Ecto neural progenitor cell (in vitro differentiated cells): ENCODE measurements at regions not wholly inside any gene's neighbourhood (a gene's known extent, or its start where the extent isn't known, plus 50 kb on each side); places are given as distances from the start of the nearest gene placed in this dataset.
"Not testable (repeated sequence)": the region's sequence is repeated elsewhere in the genome, so short reads cannot be mapped to it uniquely, and the experiment has no call there.

Experiments
- DNase-seq: peaks from one replicate; pipeline ENCODE4 v3.0.0-alpha.2; 2018; ENCODE audit warnings: low spot score

- no peak for DNase-seq
These were observed 1045.0 kb upstream of the DDX18 start for GRCh38 chr2:116769514-116769913.

GRCh38 chr2:116776556-116776955 lies 1037.9 kb upstream of the DDX18 start:
- no peak for DNase-seq

DNA sequence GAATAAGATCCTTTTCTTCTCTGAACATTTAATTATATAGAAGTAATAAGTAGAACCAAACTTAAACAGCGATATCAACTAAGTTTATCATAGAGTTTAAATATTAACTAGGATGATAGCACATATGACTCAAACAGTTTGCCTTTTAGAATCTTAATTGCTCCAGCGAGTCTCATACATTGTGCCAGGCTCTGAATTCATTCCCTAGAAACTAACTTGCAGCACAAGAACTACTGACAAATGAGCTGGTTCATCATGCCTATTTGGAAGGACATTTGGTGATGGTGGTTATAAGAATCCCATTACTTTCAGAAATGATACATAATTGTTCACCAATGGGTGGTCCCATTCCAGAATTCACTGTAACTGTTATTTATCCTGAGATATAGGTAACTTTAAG lies 1026.6 kb upstream of the DDX18 start:
- DNase-seq: no peak

DNA sequence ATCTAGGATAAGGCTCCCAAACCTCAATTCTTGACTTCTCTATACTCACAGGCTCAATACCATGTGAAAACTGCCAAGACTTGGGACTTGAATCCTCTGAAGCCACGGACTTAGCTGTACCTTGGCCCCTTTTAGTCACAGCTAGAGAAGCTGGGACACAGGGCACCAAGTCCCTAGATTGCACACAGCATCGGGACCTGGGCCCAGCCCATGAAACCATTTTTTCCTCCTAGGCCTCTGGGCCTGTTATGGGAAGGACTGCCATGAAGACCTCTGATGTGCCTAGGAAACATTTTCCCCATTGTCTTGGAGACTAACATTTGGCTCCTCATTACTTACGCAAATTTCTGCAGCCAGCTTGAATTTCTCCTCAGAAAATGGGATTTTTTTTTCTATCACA lies 1011.8 kb upstream of the DDX18 start:
- DNase-seq: no peak

DNA sequence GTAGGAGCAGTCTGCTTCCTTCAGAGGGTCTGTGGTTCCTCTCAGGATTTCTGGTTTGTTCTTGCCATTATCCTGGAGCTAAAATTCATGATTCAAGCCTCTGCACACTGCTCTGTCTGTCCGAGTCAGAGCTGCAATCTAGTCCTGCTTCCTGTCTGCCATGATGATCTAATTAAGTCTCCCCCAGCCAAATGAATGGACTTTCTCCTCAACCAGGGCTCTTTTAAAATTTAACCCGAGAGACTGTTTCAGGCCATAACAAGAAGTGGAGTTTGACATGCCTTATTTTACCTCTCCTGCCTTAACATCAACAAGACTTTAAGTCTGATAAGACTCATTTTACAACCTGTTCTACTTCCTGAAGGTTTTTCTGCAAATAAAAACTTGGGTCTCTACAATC lies 1009.6 kb upstream of the DDX18 start:
- DNase-seq: no peak

- DNase-seq: not testable (repeated sequence)
These were observed 1008.0 kb upstream of the DDX18 start for GRCh38 chr2:116806505-116806904.

DNA sequence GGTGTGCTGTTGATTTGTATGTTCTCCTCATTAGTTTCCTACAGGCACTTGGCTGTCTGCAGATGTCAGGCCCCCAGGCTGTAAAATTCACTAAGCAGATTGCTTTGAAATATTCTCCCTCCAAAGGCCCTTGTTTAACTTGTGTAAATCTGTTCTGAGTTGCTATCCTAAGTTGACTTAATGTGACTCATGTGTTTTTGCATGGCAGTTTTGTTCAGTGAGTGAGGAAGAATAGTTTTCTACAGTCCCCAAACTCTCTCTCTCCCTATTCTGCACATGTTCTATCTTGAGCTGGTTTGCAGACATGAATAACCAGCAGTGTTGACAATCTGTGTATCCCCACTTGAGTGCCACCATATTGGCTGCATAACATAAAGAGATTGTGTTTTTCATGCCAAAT lies 1005.4 kb upstream of the DDX18 start:
- DNase-seq: no peak

- DNase-seq: no peak
These were observed 1004.4 kb upstream of the DDX18 start for GRCh38 chr2:116810071-116810470.

GRCh38 chr2:116810645-116811044 lies 1003.8 kb upstream of the DDX18 start:
- no peak for DNase-seq

- no peak for DNase-seq
These were observed 995.1 kb upstream of the DDX18 start for GRCh38 chr2:116819355-116819754.

DNA sequence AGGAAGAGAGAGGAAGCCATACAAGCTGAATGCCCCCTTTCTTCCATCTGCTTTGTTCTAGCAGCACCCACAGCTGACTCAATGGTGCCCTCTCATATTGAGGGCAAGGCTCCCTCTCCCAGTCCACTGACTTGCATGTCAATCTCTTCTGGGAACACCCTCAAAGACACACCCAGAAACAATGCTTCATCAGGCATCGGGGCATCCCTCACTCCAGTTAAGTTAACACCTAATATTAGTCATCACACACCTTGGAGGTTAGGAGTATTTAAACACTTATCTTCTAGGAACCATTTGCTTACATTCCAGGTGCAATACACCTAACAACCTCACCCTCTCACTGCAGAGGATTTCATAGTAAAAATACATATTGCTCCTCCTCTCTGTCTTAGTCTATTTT lies 993.5 kb upstream of the DDX18 start:
- DNase-seq: no peak

GRCh38 chr2:116829543-116829942 lies 984.9 kb upstream of the DDX18 start:
- not testable (repeated sequence) for DNase-seq

DNA sequence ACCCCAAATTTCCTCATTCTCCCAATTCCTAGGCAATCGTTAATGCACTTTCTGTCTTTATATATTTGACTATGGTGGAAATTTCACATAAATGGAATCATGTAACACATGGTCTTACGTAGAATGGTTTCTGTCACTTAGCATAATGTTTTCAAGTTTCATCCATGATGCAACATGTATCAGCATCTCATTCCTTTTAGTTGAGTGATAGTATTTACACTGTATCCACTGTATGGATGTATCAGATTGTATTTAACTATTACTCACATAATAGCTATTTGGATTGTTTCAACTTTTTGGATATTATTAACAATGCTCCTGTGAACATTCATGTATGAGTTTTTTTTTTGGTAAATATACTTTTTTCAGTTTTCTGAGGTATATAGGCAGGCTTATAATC lies 982.3 kb upstream of the DDX18 start:
- DNase-seq: no peak

DNA sequence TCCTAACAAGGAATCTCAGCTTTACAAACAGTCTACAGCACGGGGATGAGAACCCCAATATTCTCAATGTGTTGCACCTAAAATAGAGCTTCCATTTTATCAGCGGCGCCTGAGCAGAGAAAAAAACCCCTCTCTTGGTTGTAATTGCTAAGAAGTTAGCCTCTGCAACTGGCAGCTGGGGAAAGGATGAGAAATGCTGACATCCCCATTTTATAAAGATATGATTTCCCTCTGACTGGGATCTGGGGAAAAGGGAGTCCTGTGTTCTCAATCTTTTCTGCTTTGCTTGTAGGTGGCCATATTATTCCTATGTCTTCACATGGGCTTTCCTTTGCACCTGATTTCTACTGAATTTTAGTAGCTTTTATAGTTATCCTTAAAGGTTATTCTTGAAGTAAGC lies 981.4 kb upstream of the DDX18 start:
- no peak for DNase-seq

- no peak for DNase-seq
These were observed 972.3 kb upstream of the DDX18 start for GRCh38 chr2:116842164-116842563.

DNA sequence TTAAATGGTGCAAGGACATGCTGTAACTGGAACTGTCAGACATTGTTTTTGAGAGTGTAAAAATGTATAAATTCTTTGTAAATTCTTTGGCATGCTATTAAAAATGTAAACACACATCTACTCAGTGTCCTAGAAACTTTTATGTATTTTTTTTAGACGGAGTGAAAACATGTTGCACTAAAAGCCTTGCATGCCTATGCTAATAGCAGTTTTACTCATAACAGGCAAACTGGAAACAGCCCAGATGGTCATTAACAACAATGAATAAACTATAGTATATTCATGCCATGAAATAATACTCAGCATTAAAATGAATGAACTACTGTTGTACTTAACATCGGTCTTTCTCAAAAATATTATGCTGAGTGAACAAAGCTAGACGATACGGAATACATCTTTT lies 954.8 kb upstream of the DDX18 start:
- DNase-seq: no peak

- peak; percentile 57 for DNase-seq
These were observed 940.5 kb upstream of the DDX18 start for GRCh38 chr2:116874021-116874420.

- no peak for DNase-seq
These were observed 937.2 kb upstream of the DDX18 start for GRCh38 chr2:116877274-116877673.

- DNase-seq: no peak
These were observed 936.5 kb upstream of the DDX18 start for GRCh38 chr2:116877944-116878343.

GRCh38 chr2:116879650-116880160 lies 934.8 kb upstream of the DDX18 start:
- no peak for DNase-seq

- DNase-seq: no peak
These were observed 923.3 kb upstream of the DDX18 start for GRCh38 chr2:116891191-116891590.

- no peak for DNase-seq
These were observed 903.0 kb upstream of the DDX18 start for GRCh38 chr2:116911540-116911939.

GRCh38 chr2:116915673-116916072 lies 898.8 kb upstream of the DDX18 start:
- DNase-seq: no peak

DNA sequence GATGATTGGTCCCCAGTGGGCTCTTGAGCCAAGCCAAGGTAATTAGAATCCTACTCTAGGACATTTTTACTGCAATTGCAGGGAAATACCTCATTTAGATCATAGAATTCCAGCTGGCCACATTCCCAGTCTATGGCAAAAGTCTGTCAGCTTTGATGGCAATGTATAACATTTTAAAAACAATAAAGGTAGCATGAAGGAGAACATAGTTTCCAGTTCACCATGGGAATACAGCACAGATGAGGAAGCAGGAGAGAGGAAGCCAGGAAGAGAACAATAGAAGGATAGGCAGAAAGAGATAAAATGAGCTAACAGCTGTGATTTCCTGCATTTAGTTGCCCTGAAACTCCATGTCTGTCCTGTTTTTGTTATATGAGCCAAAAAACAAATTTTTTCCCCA lies 897.3 kb upstream of the DDX18 start:
- DNase-seq: no peak

- no peak for DNase-seq
These were observed 895.9 kb upstream of the DDX18 start for GRCh38 chr2:116918574-116918973.
